ENCODE measurements at regions not wholly inside any gene's neighbourhood (a gene's known extent, or its start where the extent isn't known, plus 50 kb on each side); places are given as distances from the start of the nearest gene placed in this dataset.

DNA sequence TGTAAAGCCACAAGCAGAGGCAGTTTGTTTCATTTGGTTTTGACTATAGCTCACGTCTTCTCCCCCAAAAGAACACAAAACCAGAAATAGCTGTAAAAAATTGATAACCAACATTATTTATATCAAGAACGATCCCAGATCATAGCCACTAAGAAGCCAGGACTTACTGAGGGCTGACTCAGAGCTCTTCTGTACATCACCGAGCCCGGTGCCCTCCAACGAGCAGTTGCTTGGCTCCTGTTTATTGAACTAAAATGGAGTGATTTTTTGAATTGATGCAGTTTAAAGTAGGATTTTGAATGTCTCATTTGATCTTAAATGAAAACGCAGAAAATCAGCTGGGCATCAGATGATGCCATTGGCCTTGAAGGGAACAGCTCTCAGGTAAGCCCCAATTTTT, 343.3 kb downstream of the INSIG2 start:
- H3K9me3 Mint-ChIP-seq (ENCODE audit: unreplicated experiment) = peaks cover 2% of the 10 kb centered on the region
- H3K36me3 Mint-ChIP-seq (ENCODE audit: low read depth, unreplicated experiment) = no peaks in the 10 kb centered on the region
- H3K79me2 ChIP-seq (ENCODE audit: insufficient read depth, low read length) = no peaks in the 10 kb centered on the region
- H3K9me3 ChIP-seq (ENCODE audit: insufficient read depth, low read depth, low read length) = no peaks in the 10 kb centered on the region
- no peaks in the 10 kb centered on the region for H3K27me3 ChIP-seq (ENCODE audit: insufficient read depth, low read length)
- no peaks in the 10 kb centered on the region for H3K36me3 ChIP-seq (ENCODE audit: insufficient read depth, low read length)
- H3K4me1 Mint-ChIP-seq (ENCODE audit: low read depth, unreplicated experiment) = peaks cover 14% of the 10 kb centered on the region
- H3K27ac Mint-ChIP-seq (ENCODE audit: unreplicated experiment) = no peak overlapping the region
- no peak overlapping the region for H3K9ac ChIP-seq (ENCODE audit: low read length)
- no peaks in the 10 kb centered on the region for H4K20me1 ChIP-seq (ENCODE audit: insufficient read depth, low read length)
- no peaks in the 10 kb centered on the region for H3K4me1 ChIP-seq (ENCODE audit: insufficient read depth, low read length)
- TF ChIP-seq, protein P1, sequence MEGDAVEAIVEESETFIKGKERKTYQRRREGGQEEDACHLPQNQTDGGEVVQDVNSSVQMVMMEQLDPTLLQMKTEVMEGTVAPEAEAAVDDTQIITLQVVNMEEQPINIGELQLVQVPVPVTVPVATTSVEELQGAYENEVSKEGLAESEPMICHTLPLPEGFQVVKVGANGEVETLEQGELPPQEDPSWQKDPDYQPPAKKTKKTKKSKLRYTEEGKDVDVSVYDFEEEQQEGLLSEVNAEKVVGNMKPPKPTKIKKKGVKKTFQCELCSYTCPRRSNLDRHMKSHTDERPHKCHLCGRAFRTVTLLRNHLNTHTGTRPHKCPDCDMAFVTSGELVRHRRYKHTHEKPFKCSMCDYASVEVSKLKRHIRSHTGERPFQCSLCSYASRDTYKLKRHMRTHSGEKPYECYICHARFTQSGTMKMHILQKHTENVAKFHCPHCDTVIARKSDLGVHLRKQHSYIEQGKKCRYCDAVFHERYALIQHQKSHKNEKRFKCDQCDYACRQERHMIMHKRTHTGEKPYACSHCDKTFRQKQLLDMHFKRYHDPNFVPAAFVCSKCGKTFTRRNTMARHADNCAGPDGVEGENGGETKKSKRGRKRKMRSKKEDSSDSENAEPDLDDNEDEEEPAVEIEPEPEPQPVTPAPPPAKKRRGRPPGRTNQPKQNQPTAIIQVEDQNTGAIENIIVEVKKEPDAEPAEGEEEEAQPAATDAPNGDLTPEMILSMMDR (IDR thresholded peaks at IDR 0.05; ENCODE audit: insufficient read depth, low read depth, low read length) = no peak
- no peak for TF ChIP-seq EZH2 (IDR thresholded peaks at IDR 0.05; ENCODE audit: insufficient read depth, low read length)
- H3K4me2 ChIP-seq (ENCODE audit: low read length) = peak overlapping the region; percentile 57
- no peak for DNase-seq (ENCODE audit: low read depth)
- no peak for FAIRE-seq
- no peaks in the 10 kb centered on the region for H3K27me3 Mint-ChIP-seq (ENCODE audit: low read depth, unreplicated experiment)
- no peak overlapping the region for H2AFZ ChIP-seq (ENCODE audit: low read depth, low read length)
- no peak overlapping the region for H3K4me3 Mint-ChIP-seq (ENCODE audit: unreplicated experiment)
- H3K4me3 ChIP-seq (ENCODE audit: insufficient read depth, low read depth, low read length) = no peak overlapping the region
- H3K27ac ChIP-seq (ENCODE audit: low read depth, low read length) = no peak overlapping the region

DNA sequence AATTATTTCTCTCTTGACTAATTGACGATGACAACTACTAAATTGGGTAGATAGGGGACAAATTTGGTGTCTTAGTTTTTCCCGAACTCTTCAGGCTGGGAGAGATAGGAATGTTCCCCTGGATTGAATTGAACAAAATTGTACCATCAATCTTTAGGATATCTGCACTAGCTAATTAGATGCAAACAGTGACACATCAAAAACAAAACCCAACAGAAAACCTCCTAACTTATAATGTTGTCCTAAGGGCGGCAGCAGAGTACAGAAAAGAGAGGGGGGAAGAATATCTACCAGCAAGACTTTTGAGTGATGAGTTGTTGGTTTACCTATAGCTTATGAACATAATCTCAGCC, 342.9 kb downstream of the INSIG2 start:
- Histone ChIP-seq H3K27me3 (ENCODE audit: insufficient read depth, low read length) (no peaks in the 10 kb centered on the region), H3K9ac (ENCODE audit: low read length) (no peak overlapping the region), H3K79me2 (ENCODE audit: insufficient read depth, low read length) (no peaks in the 10 kb centered on the region), H2AFZ (ENCODE audit: low read depth, low read length) (no peak overlapping the region), H3K4me1 (ENCODE audit: insufficient read depth, low read length) (no peaks in the 10 kb centered on the region), H4K20me1 (ENCODE audit: insufficient read depth, low read length) (no peaks in the 10 kb centered on the region), H3K4me3 (ENCODE audit: insufficient read depth, low read depth, low read length) (no peak overlapping the region), H3K4me2 (ENCODE audit: low read length) (peak overlapping the region; percentile 57), H3K36me3 (ENCODE audit: insufficient read depth, low read length) (no peaks in the 10 kb centered on the region), H3K27ac (ENCODE audit: low read depth, low read length) (peak overlapping the region; percentile 53), H3K9me3 (ENCODE audit: insufficient read depth, low read depth, low read length) (no peaks in the 10 kb centered on the region)
- peaks cover 14% of the 10 kb centered on the region for H3K4me1 Mint-ChIP-seq (ENCODE audit: low read depth, unreplicated experiment)
- FAIRE-seq (no peak), DNase-seq (ENCODE audit: low read depth) (peak; percentile 59)
- no peak overlapping the region for H3K27ac Mint-ChIP-seq (ENCODE audit: unreplicated experiment)
- H3K9me3 Mint-ChIP-seq (ENCODE audit: unreplicated experiment) = peaks cover 2% of the 10 kb centered on the region
- H3K4me3 Mint-ChIP-seq (ENCODE audit: unreplicated experiment) = no peak overlapping the region
- no peaks in the 10 kb centered on the region for H3K36me3 Mint-ChIP-seq (ENCODE audit: low read depth, unreplicated experiment)
- TF ChIP-seq EZH2 (IDR thresholded peaks at IDR 0.05; ENCODE audit: insufficient read depth, low read length) = no peak
- TF ChIP-seq, protein P1 (IDR thresholded peaks at IDR 0.05; ENCODE audit: insufficient read depth, low read depth, low read length) = peak; percentile 14
- H3K27me3 Mint-ChIP-seq (ENCODE audit: low read depth, unreplicated experiment) = no peaks in the 10 kb centered on the region

DNA sequence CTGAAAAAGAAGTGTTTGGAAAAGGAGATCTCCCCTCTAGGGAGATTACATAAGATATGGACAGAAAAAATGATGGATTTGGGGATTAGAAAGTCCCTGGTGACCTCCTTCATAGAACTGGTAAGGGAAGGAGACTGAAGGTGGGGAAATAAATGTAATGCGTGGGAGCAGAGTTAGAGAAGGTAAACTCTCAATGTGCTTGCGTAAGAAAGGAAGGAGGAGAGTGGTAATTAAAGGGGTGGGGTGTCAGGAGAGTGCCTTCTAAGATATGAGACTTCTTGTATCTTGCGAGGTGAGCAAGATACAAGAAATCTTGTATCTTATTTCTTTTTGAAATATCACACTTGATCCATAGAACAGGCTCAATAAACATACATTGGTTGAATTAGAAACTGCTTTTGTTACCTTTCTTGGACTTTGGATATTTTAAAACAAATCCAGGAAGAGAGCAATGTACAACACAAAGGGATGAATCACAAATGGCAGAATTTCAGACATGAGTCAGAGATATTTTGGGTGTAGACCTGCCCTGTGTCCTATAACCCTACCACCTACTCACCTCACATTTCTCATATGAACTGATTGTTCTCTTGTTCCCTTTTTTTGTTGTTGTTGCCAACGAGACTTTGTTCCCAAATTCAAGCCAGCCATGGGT, 342.4 kb downstream of the INSIG2 start:
- H3K36me3 Mint-ChIP-seq (ENCODE audit: low read depth, unreplicated experiment) = no peaks in the 10 kb centered on the region
- peaks cover 2% of the 10 kb centered on the region for H3K9me3 Mint-ChIP-seq (ENCODE audit: unreplicated experiment)
- Histone ChIP-seq H3K36me3 (ENCODE audit: insufficient read depth, low read length) (no peaks in the 10 kb centered on the region), H4K20me1 (ENCODE audit: insufficient read depth, low read length) (no peaks in the 10 kb centered on the region), H2AFZ (ENCODE audit: low read depth, low read length) (no peak overlapping the region), H3K27me3 (ENCODE audit: insufficient read depth, low read length) (no peaks in the 10 kb centered on the region), H3K79me2 (ENCODE audit: insufficient read depth, low read length) (no peaks in the 10 kb centered on the region), H3K4me1 (ENCODE audit: insufficient read depth, low read length) (no peaks in the 10 kb centered on the region), H3K9ac (ENCODE audit: low read length) (no peak overlapping the region), H3K27ac (ENCODE audit: low read depth, low read length) (peak overlapping the region; percentile 53), H3K4me3 (ENCODE audit: insufficient read depth, low read depth, low read length) (no peak overlapping the region), H3K9me3 (ENCODE audit: insufficient read depth, low read depth, low read length) (no peaks in the 10 kb centered on the region), H3K4me2 (ENCODE audit: low read length) (peak overlapping the region; percentile 57)
- H3K4me1 Mint-ChIP-seq (ENCODE audit: low read depth, unreplicated experiment) = peaks cover 14% of the 10 kb centered on the region
- TF ChIP-seq, protein P1 (IDR thresholded peaks at IDR 0.05; ENCODE audit: insufficient read depth, low read depth, low read length) = no peak
- TF ChIP-seq EZH2 (IDR thresholded peaks at IDR 0.05; ENCODE audit: insufficient read depth, low read length) = no peak
- DNase-seq (ENCODE audit: low read depth) (peak; percentile 81), FAIRE-seq (peak; percentile 74)
- no peak overlapping the region for H3K27ac Mint-ChIP-seq (ENCODE audit: unreplicated experiment)
- no peaks in the 10 kb centered on the region for H3K27me3 Mint-ChIP-seq (ENCODE audit: low read depth, unreplicated experiment)
- no peak overlapping the region for H3K4me3 Mint-ChIP-seq (ENCODE audit: unreplicated experiment)
